K562 (cell line): ENCODE measurements at regions not wholly inside any gene's neighbourhood (a gene's known extent, or its start where the extent isn't known, plus 50 kb on each side); places are given as distances from the start of the nearest gene placed in this dataset.

Experiments used
- CTCF ChIP-seq, 3 experiments: IDR thresholded peaks in 2 of 3; conservative IDR thresholded peaks in 1 of 3; 2 replicates each; pipeline ENCODE4 v1.5.1; 2011 to 2012; ENCODE audit warnings: low read length in 3 of 3, mild to moderate bottlenecking in 3 of 3, control low read depth in 2 of 3, improper control_type of control experiment in 1 of 3, inconsistent platforms in 1 of 3, low read depth in 1 of 3, mixed read lengths in 1 of 3, moderate library complexity in 1 of 3; ENCODE audit not compliant: insufficient read depth in 2 of 3
- FOS ChIP-seq: IDR thresholded peaks from 3 replicates; pipeline ENCODE4 v1.6.1; 2011; ENCODE audit not compliant: insufficient read length; ENCODE audit errors: extremely low read depth
- PATZ1 ChIP-seq: fragments of 250-450 bp; sonication (Bioruptor Pico); IDR thresholded peaks from 2 replicates; pipeline ENCODE4 v1.5.0; 2020; ENCODE audit warnings: mild to moderate bottlenecking, borderline replicate concordance
- REST ChIP-seq, 2 experiments: fragments of 450-650 bp; formaldehyde crosslinking in 1 of 2; IDR thresholded peaks; 2 replicates each; pipeline versions ENCODE4 v1.4.0 to v1.6.1; 2014 to 2020; ENCODE audit warnings: mild to moderate bottlenecking in 2 of 2, borderline replicate concordance in 1 of 2, low read depth in 1 of 2

GRCh38 chr10:5283305-5284158, 81.2 kb upstream of the UCN3 start (continued):
- TF ChIP-seq REST (IDR thresholded peaks at IDR 0.05; ENCODE audit: borderline replicate concordance) (peak; percentile 82), REST (CRISPR knock-in tag; IDR thresholded peaks at IDR 0.05; ENCODE audit: low read depth) (no peak), PATZ1 (CRISPR knock-in tag) (no peak), FOS (no peak), CTCF (IDR thresholded peaks at IDR 0.05 in 2 of 3, conservative IDR thresholded peaks at IDR 0.05 in 1 of 3; ENCODE audit: insufficient read depth in 2 of 3, low read depth in 1 of 3, low read length in 3 of 3) (peak; percentile 79 to 83 (median 80))
